Stimulated activated CD8-positive, alpha-beta memory T cell treated with anti-CD3 and anti-CD28 coated beads, Interleukin-7, amount 100 ng/mL, for 1 hour (primary cell): ENCODE measurements at regions not wholly inside any gene's neighbourhood (a gene's known extent, or its start where the extent isn't known, plus 50 kb on each side); places are given as distances from the start of the nearest gene placed in this dataset.

Source experiments
- DNase-seq, 2 donors: peaks; one replicate each; pipeline ENCODE4 v3.0.0-alpha.2; 2020; ENCODE audit warnings: low read depth in 2 of 2

- DNase-seq: no peak
Observed at GRCh38 chr6:134637847-134638437, 312.0 kb downstream of the ALDH8A1 start.

GRCh38 chr6:134637282-134637681, 312.6 kb downstream of the ALDH8A1 start:
- no peak for DNase-seq

DNA sequence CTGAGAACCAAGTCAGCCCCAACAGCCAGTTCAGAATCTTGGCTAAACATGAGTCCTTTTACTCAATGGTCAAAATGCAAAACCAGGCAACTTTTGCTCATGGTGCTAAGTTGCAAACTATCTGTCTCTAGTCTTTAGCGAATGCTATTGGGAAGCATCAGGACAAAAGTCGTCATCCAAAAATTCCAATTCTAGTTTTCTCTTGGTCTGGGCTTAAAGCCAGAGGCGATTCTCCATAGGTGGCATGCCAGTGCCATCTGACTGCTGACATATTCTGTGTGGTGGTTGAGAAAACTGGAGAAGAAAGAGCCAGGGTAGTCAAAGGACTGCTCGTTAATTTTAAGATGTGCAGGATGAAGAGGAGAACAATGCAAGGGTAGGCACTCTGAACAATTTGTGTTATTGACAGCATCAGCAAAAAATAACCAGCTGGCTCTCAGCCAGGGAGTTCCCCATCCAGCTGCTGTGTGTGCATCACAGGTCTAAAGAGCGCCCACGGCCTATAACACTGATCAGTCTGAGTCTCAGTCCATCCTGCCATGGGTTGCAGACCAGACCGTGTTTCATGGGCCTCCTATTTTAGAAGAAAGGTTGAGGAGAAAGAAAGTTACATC, 313.6 kb downstream of the ALDH8A1 start:
- DNase-seq: no peak

DNA sequence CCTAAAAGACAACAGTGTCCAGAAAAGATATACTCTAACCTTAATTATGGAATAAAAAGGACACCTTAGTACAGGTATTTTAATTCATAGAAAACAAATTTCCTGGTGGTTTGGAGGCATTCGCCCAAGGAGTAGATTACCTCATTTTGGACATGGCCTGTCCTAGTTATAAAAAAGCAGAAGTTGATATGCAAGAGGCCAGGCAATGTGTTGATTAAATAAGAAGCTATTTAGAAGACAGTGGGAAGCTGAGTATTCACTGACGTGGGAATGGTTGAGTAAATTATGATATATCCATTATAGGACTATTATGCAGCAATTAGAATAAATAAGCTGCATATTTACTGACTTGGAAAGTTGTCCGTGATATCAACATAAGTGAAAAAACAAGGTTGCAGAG, 314.9 kb downstream of the ALDH8A1 start:
- no peak for DNase-seq

DNA sequence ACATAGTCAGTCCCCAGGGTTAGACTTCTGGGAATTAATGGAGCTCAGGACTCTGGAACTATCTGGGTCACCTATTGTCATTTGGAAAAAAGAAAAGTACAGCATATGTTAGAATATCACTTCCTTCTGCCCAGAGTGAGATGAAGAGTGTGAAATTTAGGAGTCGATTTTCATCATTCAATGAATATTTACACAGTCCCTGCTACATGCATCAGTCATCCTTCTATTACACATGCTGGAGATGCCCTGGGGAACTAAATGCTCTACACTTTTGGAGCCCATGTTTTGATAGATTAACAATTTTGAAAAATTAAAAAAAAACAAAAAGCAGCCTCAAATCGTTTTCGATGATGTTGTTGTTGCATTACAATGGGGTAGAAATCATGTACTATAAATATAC, 315.4 kb downstream of the ALDH8A1 start:
- no peak for DNase-seq

DNA sequence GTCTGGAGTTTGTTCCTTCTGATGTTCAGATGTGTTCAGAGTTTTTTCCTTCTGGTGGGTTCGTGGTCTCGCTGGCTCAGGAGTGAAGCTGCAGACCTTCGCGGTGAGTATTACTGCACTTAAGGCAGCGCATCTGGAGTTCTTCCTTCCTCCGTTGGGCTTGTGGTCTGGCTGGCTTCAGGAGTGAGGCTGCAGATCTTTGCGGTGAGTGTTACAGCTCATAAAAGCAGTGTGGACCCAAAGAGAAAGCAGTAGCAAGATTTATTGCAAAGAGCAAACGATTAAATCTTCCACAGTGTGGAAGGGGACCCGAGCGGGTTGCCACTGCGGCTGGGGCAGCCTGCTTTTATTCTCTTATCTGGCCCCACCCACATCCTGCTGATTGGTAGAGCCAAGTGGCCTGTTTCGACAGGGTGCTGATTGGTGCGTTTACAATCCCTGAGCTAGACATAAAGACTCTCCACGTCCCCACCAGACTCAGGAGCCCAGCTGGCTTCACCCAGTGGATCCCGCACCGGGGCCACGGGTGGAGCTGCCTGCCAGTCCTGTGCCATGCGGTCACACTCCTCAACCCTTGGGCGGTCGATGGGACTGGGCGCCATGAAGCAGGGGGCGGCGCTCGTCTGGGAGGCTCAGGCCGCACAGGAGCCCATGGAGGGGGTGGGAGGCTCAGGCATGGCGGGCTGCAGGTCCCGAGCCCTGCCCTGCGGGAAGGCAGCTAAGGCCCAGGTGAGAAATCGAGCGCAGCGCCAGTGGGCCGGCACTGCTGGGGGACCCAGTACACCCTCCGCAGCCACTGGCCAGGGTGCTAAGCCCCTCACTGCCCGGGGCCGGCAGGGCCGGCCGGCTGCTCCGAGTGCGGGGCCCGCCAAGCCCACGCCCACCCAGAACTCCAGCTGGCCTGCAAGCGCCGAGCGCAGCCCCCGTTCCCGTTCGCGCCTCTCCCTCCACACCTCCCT, 315.3 kb upstream of the SGK1 start:
- peak in 1 of 2 donors; percentile 4 for DNase-seq

DNA sequence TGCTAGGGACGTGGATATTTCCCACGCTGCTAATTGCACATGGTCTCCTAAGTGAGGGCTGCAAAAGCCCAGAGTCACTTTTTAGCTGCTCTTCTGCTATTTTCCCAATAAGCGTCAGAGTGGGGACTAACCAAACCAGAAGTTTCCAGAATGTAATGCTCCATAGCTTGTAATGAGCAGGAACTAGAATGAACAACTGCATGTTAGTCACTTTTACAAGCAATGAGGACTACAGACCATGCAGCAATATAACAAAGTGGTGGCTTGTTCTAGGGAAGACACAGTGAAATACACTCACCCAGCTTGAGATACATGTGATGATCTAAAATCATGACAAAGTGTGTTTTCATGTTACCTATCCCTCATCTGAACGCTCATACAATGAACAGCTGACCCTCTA, 314.1 kb upstream of the SGK1 start:
- no peak for DNase-seq

- DNase-seq: no peak
Observed at GRCh38 chr6:134631398-134631924, 313.5 kb upstream of the SGK1 start.

GRCh38 chr6:134630508-134631121, 312.7 kb upstream of the SGK1 start:
- DNase-seq: no peak

GRCh38 chr6:134628154-134628553, 310.2 kb upstream of the SGK1 start:
- DNase-seq: no peak

GRCh38 chr6:134627707-134628106, 309.8 kb upstream of the SGK1 start:
- DNase-seq: no peak

GRCh38 chr6:134626589-134626988, 308.7 kb upstream of the SGK1 start:
- DNase-seq: no peak

GRCh38 chr6:134626086-134626485, 308.2 kb upstream of the SGK1 start:
- no peak for DNase-seq

DNA sequence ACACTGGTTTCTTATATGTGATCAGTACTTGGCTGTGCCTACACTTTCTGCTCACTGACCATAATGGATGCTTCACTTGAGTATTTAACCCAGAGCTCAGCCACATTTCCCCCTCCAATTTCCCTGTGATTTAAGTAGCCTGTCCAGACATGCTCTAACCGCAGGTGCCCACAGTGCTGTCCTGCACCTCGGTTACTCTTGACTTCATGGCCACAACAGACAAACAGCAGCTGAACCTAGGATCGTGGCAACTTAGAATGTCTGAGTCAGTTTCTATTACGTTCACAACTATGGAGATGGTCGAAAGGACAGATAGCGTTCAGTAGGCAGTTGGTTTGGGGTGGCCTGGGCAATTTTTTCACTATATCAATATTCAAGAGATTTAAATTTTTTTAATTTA, 306.9 kb upstream of the SGK1 start:
- no peak for DNase-seq

DNA sequence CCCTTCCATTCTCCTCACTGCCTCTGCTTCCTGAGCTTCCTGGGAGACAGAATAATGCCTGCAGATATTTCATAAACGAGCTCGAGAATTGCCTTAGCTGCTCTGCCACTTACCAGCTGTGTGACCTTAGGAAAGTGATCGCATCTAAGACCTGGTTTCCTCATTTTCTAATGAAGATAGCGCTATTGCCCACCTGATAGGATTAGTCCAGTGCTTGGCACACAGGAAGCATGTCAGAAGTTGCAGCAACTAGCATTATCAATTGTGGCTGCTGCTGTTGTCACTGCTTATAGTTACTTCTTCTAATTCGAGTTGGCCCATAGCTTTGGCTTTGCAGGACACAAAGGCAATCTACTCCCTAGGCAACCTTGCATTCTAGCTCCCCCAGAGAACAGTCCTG, 305.5 kb upstream of the SGK1 start:
- DNase-seq: no peak

- DNase-seq: no peak
Observed at GRCh38 chr6:134622382-134623173, 304.7 kb upstream of the SGK1 start.

GRCh38 chr6:134621858-134622257, 303.9 kb upstream of the SGK1 start:
- no peak for DNase-seq

DNA sequence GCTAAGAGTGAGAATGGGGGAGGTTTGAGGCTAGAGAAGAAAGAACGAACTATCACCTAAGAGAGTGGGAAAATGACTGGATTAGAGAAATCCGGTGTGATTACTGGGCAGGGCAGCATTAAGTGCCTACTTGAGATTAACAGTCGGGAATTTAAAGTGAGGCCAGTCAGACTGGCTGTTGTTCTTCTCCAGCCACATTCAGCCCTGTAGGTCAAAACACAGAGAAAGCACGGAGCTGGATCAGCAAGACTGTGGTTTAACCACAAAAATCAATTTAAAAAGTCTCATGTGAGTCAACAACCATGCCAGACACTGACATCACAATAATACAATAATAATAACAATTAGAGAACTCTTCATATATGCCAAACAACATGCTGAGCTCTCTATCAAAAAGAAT, 301.9 kb upstream of the SGK1 start:
- DNase-seq: no peak

DNA sequence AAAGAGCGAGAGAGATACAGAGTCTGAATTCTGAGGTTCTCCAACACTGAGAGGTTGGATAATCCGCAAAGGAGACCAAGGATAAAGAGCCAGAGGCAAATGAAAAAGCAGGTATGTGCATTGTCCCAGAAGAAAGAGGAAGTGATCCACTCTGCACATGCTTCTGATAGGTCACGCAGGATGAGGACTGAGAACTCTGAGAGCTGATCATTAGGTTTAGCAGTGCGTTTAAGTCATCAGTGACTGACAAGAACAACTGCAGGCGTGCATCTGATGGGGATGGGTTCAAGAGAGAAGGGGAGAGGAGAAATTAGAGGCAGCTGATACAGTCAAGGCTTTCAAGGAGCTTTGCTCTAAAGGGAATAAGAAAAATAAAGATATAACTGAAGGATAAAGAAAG, 301.2 kb upstream of the SGK1 start:
- DNase-seq: no peak

- DNase-seq: no peak
Observed at GRCh38 chr6:134614606-134615485, 296.9 kb upstream of the SGK1 start.
